Esophagus squamous epithelium (tissue), 4 donors: ENCODE measurements at regions not wholly inside any gene's neighbourhood (a gene's known extent, or its start where the extent isn't known, plus 50 kb on each side); places are given as distances from the start of the nearest gene placed in this dataset.

ENCODE experiments used
- CTCF ChIP-seq, 6 experiments: fragments of 450-650 bp in 4 of 6; fragments of 200-600 bp in 2 of 6; sonication (generic) in 2 of 6; IDR thresholded peaks; one replicate each; pipeline ENCODE4 v1.5.1; 2016 to 2019; ENCODE audit warnings: antibody characterized with exemption in 6 of 6, mild to moderate bottlenecking in 4 of 6, moderate library complexity in 4 of 6
- POLR2A ChIP-seq, 4 donors: fragments of 450-650 bp; IDR thresholded peaks; one replicate each; pipeline ENCODE4 v1.6.1; 2017; ENCODE audit warnings: antibody characterized with exemption in 4 of 4, mild to moderate bottlenecking in 4 of 4, moderate library complexity in 3 of 4

- TF ChIP-seq POLR2A (IDR thresholded peaks at IDR 0.05) (no peak), CTCF (IDR thresholded peaks at IDR 0.05) (peak in 1 of 6 experiments; percentile 18)
These were observed 124.0 kb upstream of the PTPN20 start for GRCh38 chr10:46787321-46787615.
